ENCODE measurements at regions not wholly inside any gene's neighbourhood (a gene's known extent, or its start where the extent isn't known, plus 50 kb on each side); places are given as distances from the start of the nearest gene placed in this dataset.

DNA sequence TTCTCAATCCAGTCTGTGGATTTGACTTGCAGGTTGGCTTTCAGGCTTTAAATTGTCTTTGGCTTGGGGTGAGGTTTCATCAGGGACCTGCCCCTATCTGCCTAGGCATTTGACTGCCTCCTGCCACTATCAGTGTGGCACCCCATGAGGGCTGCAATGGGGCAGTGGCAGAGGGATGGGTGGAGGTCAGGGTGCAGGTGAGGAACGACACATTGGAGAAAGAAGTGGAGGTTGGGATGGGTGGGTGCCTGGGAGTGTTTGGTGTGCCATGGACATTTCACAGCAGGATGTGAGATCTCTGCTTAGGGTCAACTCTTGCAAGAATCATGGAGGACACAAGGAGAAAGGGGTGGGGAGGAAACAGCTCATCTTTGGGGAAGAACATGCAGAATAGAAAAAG lies 625.1 kb downstream of the PTPRU start:
- Histone ChIP-seq H2AFZ (ENCODE audit: low read length, unreplicated experiment) (no peak overlapping the region), H3K27me3 (ENCODE audit: insufficient read depth, low read length) (no peaks in the 10 kb centered on the region), H3K36me3 (ENCODE audit: insufficient read depth, low read length) (no peaks in the 10 kb centered on the region), H3K4me1 (ENCODE audit: control insufficient read depth, insufficient read depth, low read length, unreplicated experiment) (no peaks in the 10 kb centered on the region), H3K79me2 (ENCODE audit: control insufficient read depth, insufficient read depth, low read length, unreplicated experiment) (no peaks in the 10 kb centered on the region), H3K4me3 (ENCODE audit: low read depth, low read length) (no peak overlapping the region), H3K27ac (ENCODE audit: low read depth, low read length) (no peak overlapping the region)

DNA sequence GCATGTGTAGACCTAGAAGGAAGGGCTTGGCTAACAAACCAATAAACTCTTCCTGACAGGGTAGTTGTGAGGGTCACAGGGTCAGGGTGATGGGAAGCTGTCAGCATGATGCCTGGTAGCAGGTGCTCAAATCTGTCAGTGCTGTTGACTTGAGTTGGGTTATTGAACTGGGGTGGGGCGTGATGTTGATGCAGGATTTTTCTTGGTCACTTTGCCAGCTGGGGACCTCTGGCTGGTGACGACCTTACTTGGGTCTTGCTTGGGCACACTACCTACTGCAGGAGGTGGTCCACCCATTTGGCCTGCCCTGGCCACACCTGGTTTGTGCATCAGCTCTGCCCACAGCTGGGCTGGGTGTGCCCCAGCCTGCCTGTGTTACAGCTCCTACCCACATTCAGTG lies 624.4 kb downstream of the PTPRU start:
- no peaks in the 10 kb centered on the region for H3K79me2 ChIP-seq (ENCODE audit: control insufficient read depth, insufficient read depth, low read length, unreplicated experiment)
- H2AFZ ChIP-seq (ENCODE audit: low read length, unreplicated experiment), result no peak overlapping the region
- H3K36me3 ChIP-seq (ENCODE audit: insufficient read depth, low read length), result no peaks in the 10 kb centered on the region
- no peak overlapping the region for H3K4me3 ChIP-seq (ENCODE audit: low read depth, low read length)
- no peak overlapping the region for H3K27ac ChIP-seq (ENCODE audit: low read depth, low read length)
- no peaks in the 10 kb centered on the region for H3K4me1 ChIP-seq (ENCODE audit: control insufficient read depth, insufficient read depth, low read length, unreplicated experiment)
- no peaks in the 10 kb centered on the region for H3K27me3 ChIP-seq (ENCODE audit: insufficient read depth, low read length)

DNA sequence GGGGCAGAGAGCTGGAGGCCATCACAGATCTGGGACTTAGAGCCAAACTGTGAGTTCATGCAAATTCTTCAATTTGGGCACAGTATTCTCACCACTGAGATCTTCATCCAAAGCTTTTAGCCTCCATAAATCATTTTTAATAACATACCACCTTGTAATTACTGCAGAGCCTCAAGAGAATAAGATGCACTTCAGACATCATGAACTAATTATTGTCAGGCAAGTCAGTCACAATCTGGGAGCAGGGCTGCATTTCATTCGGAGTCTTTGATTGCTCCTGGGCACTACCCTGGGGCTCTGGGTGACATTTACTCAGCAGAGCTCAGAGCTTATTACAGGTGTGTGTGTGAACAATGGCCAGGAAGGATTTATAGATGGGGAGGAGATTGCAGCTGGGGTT lies 623.7 kb downstream of the PTPRU start:
- H3K27ac ChIP-seq (ENCODE audit: low read depth, low read length), result no peak overlapping the region
- H3K79me2 ChIP-seq (ENCODE audit: control insufficient read depth, insufficient read depth, low read length, unreplicated experiment), result no peaks in the 10 kb centered on the region
- H3K4me1 ChIP-seq (ENCODE audit: control insufficient read depth, insufficient read depth, low read length, unreplicated experiment), result no peaks in the 10 kb centered on the region
- peaks cover 2% of the 10 kb centered on the region; the same call in 1 of the 2 replicates for H3K27me3 ChIP-seq (ENCODE audit: insufficient read depth, low read length)
- no peak overlapping the region for H3K4me3 ChIP-seq (ENCODE audit: low read depth, low read length)
- no peak overlapping the region for H2AFZ ChIP-seq (ENCODE audit: low read length, unreplicated experiment)
- H3K36me3 ChIP-seq (ENCODE audit: insufficient read depth, low read length), result no peaks in the 10 kb centered on the region

DNA sequence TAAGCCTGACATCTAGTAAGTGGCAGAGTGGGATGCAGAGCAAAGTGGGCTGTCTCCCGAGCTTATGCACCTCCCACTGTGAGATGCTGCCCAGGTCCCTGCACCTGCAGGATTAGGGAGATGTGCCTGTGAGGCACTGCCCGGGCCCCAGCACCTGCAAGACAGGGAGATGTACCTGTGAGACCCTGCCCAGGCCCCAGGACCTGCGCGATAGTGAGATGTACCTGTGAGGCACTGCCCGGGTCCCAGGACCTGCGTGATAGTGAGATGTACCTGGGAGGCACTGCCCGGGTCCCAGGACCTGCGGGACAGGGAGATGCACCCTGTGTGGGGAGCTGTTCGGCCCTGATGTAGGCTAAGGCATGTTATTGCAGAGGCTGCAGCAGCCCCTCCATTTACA lies 622.8 kb downstream of the PTPRU start:
- Histone ChIP-seq H3K79me2 (ENCODE audit: control insufficient read depth, insufficient read depth, low read length, unreplicated experiment) (no peaks in the 10 kb centered on the region), H2AFZ (ENCODE audit: low read length, unreplicated experiment) (no peak overlapping the region), H3K27ac (ENCODE audit: low read depth, low read length) (no peak overlapping the region), H3K4me3 (ENCODE audit: low read depth, low read length) (no peak overlapping the region), H3K27me3 (ENCODE audit: insufficient read depth, low read length) (peaks cover 4% of the 10 kb centered on the region), H3K36me3 (ENCODE audit: insufficient read depth, low read length) (no peaks in the 10 kb centered on the region), H3K4me1 (ENCODE audit: control insufficient read depth, insufficient read depth, low read length, unreplicated experiment) (no peaks in the 10 kb centered on the region)

DNA sequence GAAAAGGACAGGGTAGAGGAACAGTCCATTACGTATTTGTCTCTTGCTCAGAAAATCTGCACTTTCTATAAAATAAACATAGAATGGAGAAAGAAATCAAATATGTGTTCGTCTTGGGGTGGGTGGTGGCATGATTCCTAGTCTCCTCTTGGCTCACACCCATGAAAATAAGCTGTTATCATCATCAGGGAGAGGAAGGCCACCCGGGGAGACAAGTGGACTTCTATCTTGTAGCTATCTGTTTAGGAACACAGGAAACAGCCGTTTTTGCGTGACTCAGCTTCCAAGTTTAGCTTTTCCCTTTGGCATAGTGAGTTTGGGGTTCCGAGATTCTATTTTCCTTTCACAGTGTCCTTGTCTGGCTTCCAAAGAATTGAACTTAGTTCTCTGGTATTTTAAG lies 622.3 kb downstream of the PTPRU start:
- H3K4me3 ChIP-seq (ENCODE audit: low read depth, low read length), result no peak overlapping the region
- H2AFZ ChIP-seq (ENCODE audit: low read length, unreplicated experiment), result no peak overlapping the region
- peaks cover 4% of the 10 kb centered on the region for H3K27me3 ChIP-seq (ENCODE audit: insufficient read depth, low read length)
- no peaks in the 10 kb centered on the region for H3K36me3 ChIP-seq (ENCODE audit: insufficient read depth, low read length)
- H3K79me2 ChIP-seq (ENCODE audit: control insufficient read depth, insufficient read depth, low read length, unreplicated experiment), result no peaks in the 10 kb centered on the region
- no peaks in the 10 kb centered on the region for H3K4me1 ChIP-seq (ENCODE audit: control insufficient read depth, insufficient read depth, low read length, unreplicated experiment)
- no peak overlapping the region for H3K27ac ChIP-seq (ENCODE audit: low read depth, low read length)

DNA sequence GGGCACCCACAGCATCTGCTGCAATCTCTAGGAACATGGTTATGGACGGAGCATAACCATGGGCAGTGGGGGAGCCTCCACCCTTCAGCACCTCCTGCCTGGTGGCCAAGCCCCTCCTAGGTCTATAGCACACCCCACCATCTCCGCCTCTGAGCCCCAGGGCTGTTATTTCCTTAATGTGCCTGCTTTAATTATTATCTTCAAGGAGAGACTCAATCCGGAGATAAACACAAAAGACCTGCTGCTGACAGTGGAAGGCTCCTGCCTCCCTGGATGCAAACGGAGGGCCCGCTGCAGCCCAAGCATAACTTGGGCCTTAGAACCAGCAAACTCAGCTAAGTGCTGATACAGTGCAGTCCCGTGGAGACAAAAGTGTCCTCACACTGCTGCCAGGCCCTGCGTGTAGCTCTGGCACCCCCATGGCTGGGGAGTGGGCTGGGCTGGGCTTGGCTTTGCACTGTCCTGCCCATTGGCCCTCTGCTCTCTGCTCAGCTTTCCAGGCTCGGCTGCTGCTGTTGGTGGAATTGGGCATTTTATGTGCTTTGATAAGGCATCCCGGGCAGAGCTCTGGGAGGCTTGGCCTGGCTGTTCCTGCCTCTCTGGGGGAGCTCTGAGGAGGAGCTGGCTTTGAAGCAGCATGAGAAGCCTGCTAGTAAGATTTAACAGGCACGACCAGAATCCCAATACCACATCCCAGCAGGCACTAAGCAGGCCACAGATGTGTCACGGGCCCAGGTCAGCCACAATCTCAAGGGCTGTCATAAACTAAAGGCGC lies 620.2 kb downstream of the PTPRU start:
- Histone ChIP-seq H3K36me3 (ENCODE audit: insufficient read depth, low read length) (no peaks in the 10 kb centered on the region), H3K27me3 (ENCODE audit: insufficient read depth, low read length) (peaks cover 4% of the 10 kb centered on the region), H3K4me3 (ENCODE audit: low read depth, low read length) (no peak overlapping the region), H2AFZ (ENCODE audit: low read length, unreplicated experiment) (no peak overlapping the region), H3K27ac (ENCODE audit: low read depth, low read length) (no peak overlapping the region), H3K79me2 (ENCODE audit: control insufficient read depth, insufficient read depth, low read length, unreplicated experiment) (no peaks in the 10 kb centered on the region), H3K4me1 (ENCODE audit: control insufficient read depth, insufficient read depth, low read length, unreplicated experiment) (no peaks in the 10 kb centered on the region)

DNA sequence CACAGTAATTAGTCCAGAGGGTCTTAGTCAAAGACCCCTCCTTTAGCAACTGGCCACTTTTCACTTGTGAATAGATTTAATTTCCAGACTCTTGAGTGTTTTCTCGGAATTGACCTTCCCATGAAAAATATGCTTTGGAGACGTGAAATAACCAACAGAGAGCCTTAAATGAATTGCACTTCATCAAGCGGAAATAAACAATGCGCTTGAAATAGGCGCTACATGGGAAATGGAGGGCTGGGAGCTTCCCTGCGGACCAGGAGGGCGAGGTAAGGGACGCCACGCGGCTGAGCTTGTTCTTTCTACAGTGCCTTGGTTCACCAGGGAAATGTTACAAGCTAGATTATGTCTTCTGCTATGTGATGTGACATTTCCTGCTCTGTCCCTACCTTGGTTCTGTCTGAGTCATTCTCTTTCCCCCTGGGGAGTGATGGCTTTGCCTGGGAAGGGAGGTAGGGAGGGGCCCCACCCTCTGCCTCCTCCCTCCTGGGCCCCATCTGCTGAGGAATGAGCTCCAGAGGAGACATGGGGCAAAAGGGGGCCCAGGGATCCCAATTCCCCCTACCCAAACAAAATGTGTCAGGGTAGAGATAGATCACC lies 619.3 kb downstream of the PTPRU start:
- no peak overlapping the region for H2AFZ ChIP-seq (ENCODE audit: low read length, unreplicated experiment)
- H3K36me3 ChIP-seq (ENCODE audit: insufficient read depth, low read length), result no peaks in the 10 kb centered on the region
- H3K4me1 ChIP-seq (ENCODE audit: control insufficient read depth, insufficient read depth, low read length, unreplicated experiment), result no peaks in the 10 kb centered on the region
- H3K27me3 ChIP-seq (ENCODE audit: insufficient read depth, low read length), result peaks cover 4% of the 10 kb centered on the region
- no peak overlapping the region for H3K27ac ChIP-seq (ENCODE audit: low read depth, low read length)
- no peaks in the 10 kb centered on the region for H3K79me2 ChIP-seq (ENCODE audit: control insufficient read depth, insufficient read depth, low read length, unreplicated experiment)
- no peak overlapping the region for H3K4me3 ChIP-seq (ENCODE audit: low read depth, low read length)

DNA sequence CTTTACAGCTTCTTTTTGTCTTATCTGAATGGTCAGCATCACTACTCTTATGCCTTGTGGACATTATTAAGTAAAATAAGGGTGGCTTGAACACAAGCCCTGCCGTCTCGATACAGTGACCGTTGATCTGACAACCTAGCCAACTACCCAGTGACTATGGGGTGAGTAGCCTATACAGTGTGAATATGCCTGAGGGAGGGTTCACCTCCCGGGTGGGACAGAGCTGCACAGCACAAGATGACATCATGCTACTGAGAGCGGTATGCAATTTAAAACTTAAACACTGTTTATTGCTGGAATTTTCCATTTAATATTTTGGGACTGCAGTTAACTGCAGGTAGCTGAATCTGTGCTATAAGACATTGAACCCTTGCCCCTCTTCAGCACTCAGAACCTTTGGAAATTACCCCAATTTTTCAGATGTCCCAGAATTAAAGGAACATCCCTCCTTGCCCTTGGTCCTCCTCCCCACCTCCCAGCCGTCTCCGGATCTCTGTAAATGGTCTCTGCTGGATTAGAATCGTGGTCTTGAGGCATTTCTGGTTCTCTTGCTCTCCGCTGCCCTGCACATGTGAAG lies 618.5 kb downstream of the PTPRU start:
- Histone ChIP-seq H3K36me3 (ENCODE audit: insufficient read depth, low read length) (no peaks in the 10 kb centered on the region), H3K27me3 (ENCODE audit: insufficient read depth, low read length) (peaks cover 4% of the 10 kb centered on the region), H3K4me1 (ENCODE audit: control insufficient read depth, insufficient read depth, low read length, unreplicated experiment) (no peaks in the 10 kb centered on the region), H3K79me2 (ENCODE audit: control insufficient read depth, insufficient read depth, low read length, unreplicated experiment) (no peaks in the 10 kb centered on the region), H3K27ac (ENCODE audit: low read depth, low read length) (no peak overlapping the region), H2AFZ (ENCODE audit: low read length, unreplicated experiment) (no peak overlapping the region), H3K4me3 (ENCODE audit: low read depth, low read length) (no peak overlapping the region)

DNA sequence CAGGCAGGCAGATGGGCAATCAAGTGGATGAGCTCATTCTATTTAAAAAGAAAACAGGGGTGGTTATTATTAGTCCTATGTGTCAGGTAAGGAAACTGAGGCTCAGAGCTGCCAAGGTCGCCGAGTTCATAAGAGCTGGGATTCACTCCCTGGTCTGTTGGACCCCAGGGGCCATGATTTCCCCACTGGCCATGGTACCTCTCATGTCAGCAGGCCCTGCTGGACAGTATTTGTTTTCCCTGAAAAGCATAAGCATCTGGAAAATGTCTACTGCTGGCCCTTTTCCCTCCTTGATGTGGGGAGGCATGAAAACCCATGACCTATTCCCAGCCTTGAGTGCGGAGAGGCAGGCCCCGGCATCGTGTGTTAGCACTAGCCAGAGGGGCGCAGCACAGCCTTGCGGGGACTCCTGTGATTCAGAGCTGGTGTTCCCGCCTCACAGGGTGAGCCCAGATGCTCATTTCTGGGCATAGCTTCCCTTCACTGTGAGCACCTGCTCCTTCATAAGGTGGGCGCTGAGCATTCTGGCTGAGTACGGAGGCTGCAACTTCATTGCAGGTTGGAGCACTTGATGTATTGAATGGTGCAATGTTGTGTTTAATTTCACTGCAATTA lies 617.5 kb downstream of the PTPRU start:
- Histone ChIP-seq H2AFZ (ENCODE audit: low read length, unreplicated experiment) (no peak overlapping the region), H3K4me3 (ENCODE audit: low read depth, low read length) (no peak overlapping the region), H3K27me3 (ENCODE audit: insufficient read depth, low read length) (peaks cover 4% of the 10 kb centered on the region), H3K79me2 (ENCODE audit: control insufficient read depth, insufficient read depth, low read length, unreplicated experiment) (no peaks in the 10 kb centered on the region), H3K4me1 (ENCODE audit: control insufficient read depth, insufficient read depth, low read length, unreplicated experiment) (no peaks in the 10 kb centered on the region), H3K36me3 (ENCODE audit: insufficient read depth, low read length) (no peaks in the 10 kb centered on the region), H3K27ac (ENCODE audit: low read depth, low read length) (no peak overlapping the region)

DNA sequence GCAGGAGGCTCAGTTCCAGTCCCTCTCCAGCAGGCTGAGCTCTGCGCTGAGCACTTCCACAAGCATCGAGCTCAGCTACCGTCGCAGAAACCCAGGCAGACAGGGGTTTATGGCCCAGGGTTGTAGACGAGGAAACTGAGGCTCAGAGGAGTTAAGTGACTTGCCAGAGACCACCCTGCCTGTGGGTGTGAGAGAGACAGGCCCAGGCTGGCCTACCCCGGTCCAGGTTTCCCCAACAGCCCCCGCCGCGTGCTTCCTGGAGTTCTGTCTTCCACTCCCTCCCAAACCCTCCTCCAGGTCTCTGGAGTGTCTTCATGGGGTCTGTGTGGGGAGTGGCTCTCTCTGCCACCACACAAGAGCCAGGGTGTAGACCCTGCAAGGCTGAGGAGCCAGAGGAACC lies 615.9 kb downstream of the PTPRU start:
- no peak overlapping the region for H2AFZ ChIP-seq (ENCODE audit: low read length, unreplicated experiment)
- H3K27ac ChIP-seq (ENCODE audit: low read depth, low read length), result no peak overlapping the region
- H3K4me1 ChIP-seq (ENCODE audit: control insufficient read depth, insufficient read depth, low read length, unreplicated experiment), result no peaks in the 10 kb centered on the region
- no peaks in the 10 kb centered on the region for H3K79me2 ChIP-seq (ENCODE audit: control insufficient read depth, insufficient read depth, low read length, unreplicated experiment)
- no peak overlapping the region for H3K4me3 ChIP-seq (ENCODE audit: low read depth, low read length)
- peaks cover 4% of the 10 kb centered on the region for H3K27me3 ChIP-seq (ENCODE audit: insufficient read depth, low read length)
- no peaks in the 10 kb centered on the region for H3K36me3 ChIP-seq (ENCODE audit: insufficient read depth, low read length)

Data from ACC112 (cell line).